ENCODE measurements at regions not wholly inside any gene's neighbourhood (a gene's known extent, or its start where the extent isn't known, plus 50 kb on each side); places are given as distances from the start of the nearest gene placed in this dataset.

GRCh38 chr5:74032617-74033016, 406.6 kb downstream of the ARHGEF28 start:
- Histone ChIP-seq H3K4me3 (ENCODE audit: extremely low read depth in 1 of 4, insufficient read depth in 2 of 4, low read depth in 3 of 4, low read length in 4 of 4) (no peak overlapping the region), H4K20me1 (replicated peaks in 1 of 2; ENCODE audit: control insufficient read depth in 1 of 2, insufficient read depth in 2 of 2, low read length in 2 of 2) (no peaks in the 10 kb centered on the region), H4K8ac (ENCODE audit: extremely low read depth, insufficient read depth, low read length) (no peak overlapping the region), H3K79me1 (ENCODE audit: low read depth, low read length) (no peaks in the 10 kb centered on the region), H3K27ac (ENCODE audit: low read depth, low read length) (no peak overlapping the region), H3K4me1 (replicated peaks in 1 of 4; ENCODE audit: control insufficient read depth in 3 of 4, insufficient read depth in 4 of 4, low read length in 3 of 4) (0 out of 7 replicates have a peak, but pooled peaks cover 0 to 2% (median 0%) of the 10 kb centered on the region in 4 experiments), H2AK5ac (ENCODE audit: low read depth, low read length) (no peak overlapping the region), H3K9ac (replicated peaks in 1 of 4; ENCODE audit: extremely low read depth in 1 of 4, low read depth in 3 of 4, low read length in 3 of 4) (no peak overlapping the region), H2BK5ac (ENCODE audit: low read depth, low read length) (no peak overlapping the region), H3K56ac (replicated peaks; ENCODE audit: insufficient read length, low read depth, low read length) (no peak overlapping the region), H3K27me3 (replicated peaks in 1 of 4; ENCODE audit: control insufficient read depth in 3 of 4, extremely low read depth in 1 of 4, insufficient read depth in 3 of 4, low read length in 3 of 4) (no peaks in the 10 kb centered on the region), H3K9me3 (ENCODE audit: insufficient read depth in 2 of 2, low read depth in 1 of 2, low read length in 1 of 2) (no peaks in the 10 kb centered on the region), H3K36me3 (ENCODE audit: control insufficient read depth in 2 of 4, insufficient read depth in 4 of 4, low read length in 3 of 4) (no peaks in the 10 kb centered on the region), H2BK15ac (ENCODE audit: low read length) (no peak overlapping the region), H2BK120ac (replicated peaks; ENCODE audit: low read depth, low read length) (no peak overlapping the region), H3K14ac (ENCODE audit: insufficient read length) (no peak overlapping the region), H2AFZ (ENCODE audit: low read length) (no peak overlapping the region), H3K79me2 (ENCODE audit: control insufficient read depth in 1 of 2, insufficient read depth in 2 of 2, low read length in 2 of 2) (no peaks in the 10 kb centered on the region), H3K18ac (ENCODE audit: extremely low read depth, low read length) (no peak overlapping the region), H3K23ac (ENCODE audit: insufficient read length) (no peak overlapping the region), H3K23me2 (ENCODE audit: low read depth, low read length) (no peaks in the 10 kb centered on the region), H4K5ac (ENCODE audit: insufficient read length, low read depth, low read length) (no peak overlapping the region), H3K4me2 (ENCODE audit: insufficient read depth in 1 of 2, low read depth in 2 of 2, low read length in 2 of 2) (no peak overlapping the region), H4K91ac (replicated peaks; ENCODE audit: insufficient read length, low read length) (no peak overlapping the region), H2BK12ac (ENCODE audit: low read depth, low read length) (no peak overlapping the region), H3K4ac (replicated peaks; ENCODE audit: insufficient read length, low read depth, low read length) (no peak overlapping the region), H2BK20ac (ENCODE audit: low read length) (no peak overlapping the region)
- ChIA-PET POLR2A (ENCODE audit: partially characterized antibody) (no interaction called here), CTCF (ENCODE audit: partially characterized antibody) (interaction anchor here (0.9 to 1.0 kb wide), 3 partner anchors 19 to 130 kb away, joined by 3 read pairs; no protein-coding TSS in a partner anchor)
- DNase-seq (ENCODE audit: low read depth in 1 of 2, low spot score in 2 of 2) (no peak), FAIRE-seq (no peak)
- 80% methylated on average over 1 of the region's 1 CpG; no CpG with 5 or more reads in 1 of the 2 experiments for WGBS, 2 experiments (ENCODE audit: extremely low coverage in 1 of 2, insufficient coverage in 1 of 2, insufficient read length in 1 of 2, insufficient replicate concordance in 2 of 2, low coverage in 1 of 2, low lambda C conversion rate in 2 of 2, missing lambda C conversion rate in 1 of 2)
- no peak for TF ChIP-seq CHD2 (IDR thresholded peaks at IDR 0.05; ENCODE audit: low read length)
- TF ChIP-seq KDM5A (IDR thresholded peaks at IDR 0.05; ENCODE audit: low read length) = no peak
